Stimulated activated CD4-positive, alpha-beta T cell treated with anti-CD3 and anti-CD28 coated beads, Interleukin-1b, Interleukin-23, amount 100 ng/mL, for 1 hour (primary cell): ENCODE measurements at regions not wholly inside any gene's neighbourhood (a gene's known extent, or its start where the extent isn't known, plus 50 kb on each side); places are given as distances from the start of the nearest gene placed in this dataset.

ENCODE experiments used
- DNase-seq, 2 donors: peaks; one replicate each; pipeline ENCODE4 v3.0.0-alpha.2; 2020; ENCODE audit warnings: low read depth in 2 of 2

DNA sequence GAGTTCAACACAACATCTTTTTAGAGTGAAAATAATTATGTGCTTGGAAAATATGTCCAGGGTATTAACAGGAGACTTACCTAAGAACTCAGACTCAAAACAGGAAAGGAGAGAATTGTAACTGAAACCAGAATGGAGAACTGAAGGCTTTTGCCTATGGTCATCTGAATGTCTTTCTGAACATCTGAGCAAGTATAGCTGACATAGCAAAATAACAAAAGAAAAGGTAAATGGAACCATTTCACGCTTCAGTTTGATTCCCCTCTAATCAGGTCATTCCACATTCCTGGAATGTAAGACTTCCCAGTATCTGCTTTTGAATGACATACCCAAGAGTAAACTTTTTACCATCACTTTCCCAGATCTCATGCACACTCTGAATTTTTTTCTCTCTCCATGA lies 500.4 kb upstream of the HS3ST1 start:
- DNase-seq = no peak

DNA sequence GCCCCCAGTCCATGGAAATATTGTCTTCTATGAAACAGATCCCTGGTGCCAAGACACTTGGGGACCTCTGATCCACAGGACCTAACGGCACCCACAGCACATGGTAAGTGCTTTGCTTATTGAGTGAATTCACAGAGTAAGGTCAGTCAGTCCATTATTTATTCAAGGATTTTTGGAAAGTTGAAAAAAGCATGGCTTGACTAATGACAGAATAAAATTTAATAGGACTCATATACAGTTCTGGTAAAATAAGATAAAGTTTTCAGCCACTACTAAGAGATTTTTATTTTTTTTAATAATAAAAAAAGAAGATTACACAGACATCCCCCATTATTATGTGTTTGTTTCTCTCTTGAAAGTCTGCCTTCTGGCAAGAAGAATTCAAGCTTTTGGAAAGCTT lies 490.6 kb upstream of the HS3ST1 start:
- no peak for DNase-seq

DNA sequence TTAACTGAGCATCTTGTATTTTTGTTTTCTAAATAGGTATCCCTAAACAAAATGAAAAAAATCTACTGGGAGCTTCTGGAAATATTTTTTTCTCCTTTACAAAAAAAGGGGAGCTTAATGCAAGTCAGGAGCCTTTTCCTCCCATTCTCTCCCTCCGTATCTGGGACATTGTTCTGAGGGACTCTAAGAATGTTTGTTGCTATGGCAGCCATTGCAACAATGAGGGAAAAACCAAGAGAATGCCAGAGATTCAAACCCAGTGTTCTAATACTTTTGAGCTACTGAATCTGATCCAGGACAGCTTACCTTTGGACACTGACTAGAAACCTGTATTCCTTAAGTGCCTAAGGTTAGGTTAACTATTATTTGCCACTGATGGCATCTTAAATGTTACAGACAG lies 485.7 kb upstream of the HS3ST1 start:
- DNase-seq = no peak

DNA sequence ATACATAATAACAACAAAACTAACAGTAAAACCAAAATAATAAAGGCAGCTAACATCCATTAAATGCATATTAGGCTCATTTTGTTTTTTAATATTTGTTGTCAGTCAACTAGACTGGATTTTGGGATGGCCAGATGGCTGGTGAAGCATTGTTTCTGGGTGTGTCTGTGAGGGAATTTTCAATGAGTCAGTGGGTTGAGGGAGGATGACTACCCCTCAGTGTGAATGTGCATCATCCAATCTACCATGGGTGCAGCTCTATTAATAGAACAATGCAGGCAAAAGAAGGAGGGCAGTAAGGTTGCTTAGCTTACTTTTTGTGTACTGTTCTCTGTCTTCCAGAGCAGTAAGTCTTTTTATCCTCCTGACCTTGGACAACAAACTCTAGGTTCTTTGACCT lies 484.2 kb upstream of the HS3ST1 start:
- no peak for DNase-seq

- no peak for DNase-seq
Observed at GRCh38 chr4:11910812-11911211, 482.1 kb upstream of the HS3ST1 start.

DNA sequence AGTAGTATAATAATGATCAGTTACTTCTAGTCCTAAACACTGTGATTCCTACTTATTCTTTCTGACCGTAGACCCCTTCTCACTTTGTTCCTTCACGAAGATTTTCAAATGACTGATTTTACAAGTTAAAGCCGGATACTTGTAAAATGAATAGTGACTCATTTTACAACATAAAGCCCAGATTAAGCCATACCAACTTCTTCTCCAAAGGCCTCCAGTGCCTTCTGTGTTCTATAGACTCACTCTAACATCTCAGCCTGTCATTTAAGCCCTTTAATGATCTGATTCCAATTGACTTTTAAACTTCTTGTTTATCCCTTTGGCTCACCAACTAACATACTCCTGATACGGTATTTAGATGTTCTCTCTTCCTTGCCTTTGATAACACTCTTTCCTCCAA lies 480.0 kb upstream of the HS3ST1 start:
- DNase-seq = no peak

- no peak for DNase-seq
Observed at GRCh38 chr4:11908205-11908604, 479.5 kb upstream of the HS3ST1 start.

GRCh38 chr4:11904846-11905739 lies 476.4 kb upstream of the HS3ST1 start:
- no peak for DNase-seq

GRCh38 chr4:11904117-11904535 lies 475.4 kb upstream of the HS3ST1 start:
- DNase-seq = no peak

DNA sequence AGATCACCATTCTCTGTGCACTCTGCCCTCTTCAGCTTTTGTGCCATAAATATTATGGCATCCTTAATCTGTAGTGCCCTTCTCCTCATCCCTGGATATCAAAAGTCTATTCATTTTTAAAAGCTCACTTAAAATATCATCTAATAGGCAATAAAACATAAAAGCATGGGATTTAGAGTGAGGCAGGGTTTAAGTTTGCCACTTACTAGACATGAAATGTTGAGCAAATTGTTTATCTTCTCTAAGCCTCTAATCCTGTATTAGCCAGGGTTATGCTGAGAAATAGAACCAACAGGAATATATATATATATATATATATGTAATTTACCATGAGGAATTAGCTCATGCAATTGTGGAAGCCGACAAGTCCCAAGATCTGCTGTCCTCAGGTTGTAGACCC lies 472.4 kb upstream of the HS3ST1 start:
- DNase-seq = no peak

DNA sequence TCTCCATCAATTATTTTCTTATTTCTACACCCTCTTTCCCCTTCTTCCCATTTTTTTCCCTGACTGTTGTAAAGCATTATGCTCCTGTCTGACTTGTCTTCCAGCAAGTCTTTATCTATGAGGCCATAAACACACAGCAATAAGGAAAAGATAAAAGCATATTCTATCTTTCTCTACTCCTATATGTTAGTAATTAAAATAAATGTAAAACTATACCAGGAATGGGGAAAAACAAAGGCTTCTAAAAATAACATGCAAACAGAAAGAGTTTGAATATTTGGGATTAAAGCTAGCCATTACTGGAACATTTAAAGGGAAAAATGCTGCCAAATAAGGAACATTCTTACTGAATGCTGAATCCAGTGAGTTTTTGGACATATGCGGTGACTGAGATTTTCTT lies 471.7 kb upstream of the HS3ST1 start:
- DNase-seq = no peak

GRCh38 chr4:11898796-11899195 lies 470.1 kb upstream of the HS3ST1 start:
- no peak for DNase-seq

DNA sequence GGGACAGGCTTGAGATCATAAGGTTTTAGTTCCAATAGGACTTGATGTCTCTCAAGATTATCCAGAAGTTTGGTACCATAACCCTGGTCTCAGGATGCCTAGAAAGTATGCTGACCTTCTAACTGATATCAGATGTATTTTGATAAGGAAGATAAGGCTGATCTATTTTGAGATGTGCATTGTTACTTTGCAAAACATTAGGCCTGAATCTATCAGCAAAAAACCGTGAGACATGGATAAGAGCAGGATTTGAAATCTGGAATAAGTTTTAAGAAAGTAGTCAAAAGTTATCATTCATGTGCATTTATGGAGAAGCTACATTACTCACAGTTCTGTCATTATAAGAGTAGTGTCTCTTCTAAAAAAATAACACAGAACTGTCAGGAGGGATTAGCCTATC lies 467.1 kb upstream of the HS3ST1 start:
- DNase-seq = no peak

DNA sequence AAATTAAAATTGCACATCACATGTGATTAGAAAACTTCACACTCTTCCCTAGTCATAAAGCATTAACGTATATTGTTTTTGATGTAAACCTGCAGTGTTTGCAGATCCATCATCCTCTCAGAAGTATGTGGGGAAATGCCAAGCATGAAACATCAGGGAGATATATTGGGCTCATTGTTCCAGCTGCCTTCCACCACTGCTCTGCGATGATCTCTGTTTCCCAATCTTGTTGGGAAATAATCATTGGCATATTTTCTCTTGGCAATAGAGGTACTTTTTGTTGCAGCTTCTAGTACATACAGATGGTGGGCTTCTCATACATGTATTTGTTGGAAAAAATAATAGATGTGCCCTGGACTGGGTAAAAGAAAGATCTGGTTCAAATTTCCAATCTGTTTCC lies 466.3 kb upstream of the HS3ST1 start:
- DNase-seq = no peak

- DNase-seq = no peak
Observed at GRCh38 chr4:11894221-11894620, 465.5 kb upstream of the HS3ST1 start.

DNA sequence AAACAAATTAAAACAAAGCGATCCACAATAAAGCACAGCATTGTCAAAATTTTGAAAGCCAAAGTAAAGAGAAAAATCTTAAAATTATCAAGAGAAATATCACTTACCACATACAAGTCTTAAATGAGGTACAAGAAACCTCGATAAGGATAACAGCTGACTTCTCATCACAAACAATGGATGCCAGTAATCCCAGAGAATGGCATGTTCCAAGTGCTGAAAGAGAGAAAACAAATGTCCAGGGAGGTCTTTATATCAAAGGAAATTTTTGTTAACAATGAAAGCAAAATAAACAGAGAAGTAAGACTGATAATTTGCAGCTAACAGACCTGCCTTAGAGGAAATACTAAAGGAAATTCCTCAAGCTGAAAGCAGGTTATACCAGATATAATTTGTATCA lies 460.4 kb upstream of the HS3ST1 start:
- no peak for DNase-seq

DNA sequence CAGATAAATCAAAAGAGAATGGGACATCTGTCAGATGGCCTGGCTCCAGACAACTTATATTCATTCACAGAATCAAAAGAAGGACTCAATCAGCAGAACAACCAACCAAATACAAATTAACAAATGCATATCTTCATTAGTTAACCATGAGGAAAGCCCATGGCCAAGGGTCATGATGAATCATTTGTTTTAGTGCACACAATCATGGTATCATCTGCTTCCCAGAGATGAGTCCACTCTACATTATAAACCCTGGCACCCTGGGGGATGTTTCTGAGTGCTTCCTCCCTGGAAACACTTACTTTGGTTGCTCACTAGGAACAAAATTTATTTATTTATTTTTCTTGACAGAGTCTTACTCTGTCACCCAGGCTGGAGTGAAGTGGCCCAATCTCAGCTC lies 453.3 kb upstream of the HS3ST1 start:
- no peak for DNase-seq

- DNase-seq = no peak
Observed at GRCh38 chr4:11881364-11881763, 452.7 kb upstream of the HS3ST1 start.

DNA sequence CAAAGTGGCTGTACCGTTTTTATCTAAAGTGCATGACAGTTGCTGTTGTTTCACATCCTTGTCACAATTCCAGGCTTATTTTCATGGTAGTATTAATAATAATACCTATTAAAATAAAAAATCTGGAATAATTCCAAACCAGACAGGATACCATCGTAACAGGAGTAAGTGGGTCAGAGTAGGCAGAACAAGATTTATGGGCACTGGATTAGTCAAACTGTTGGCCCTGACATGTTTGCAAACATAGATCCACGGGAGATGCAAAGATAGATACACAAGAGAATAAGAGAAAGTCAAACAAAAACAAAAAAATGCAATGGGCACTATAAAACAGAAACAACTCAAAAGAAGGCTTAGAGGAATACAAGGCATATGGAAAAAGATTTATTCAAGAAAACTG lies 449.5 kb upstream of the HS3ST1 start:
- DNase-seq = no peak

GRCh38 chr4:11876104-11876503 lies 447.4 kb upstream of the HS3ST1 start:
- DNase-seq = no peak

- no peak for DNase-seq
Observed at GRCh38 chr4:11869191-11869870, 440.6 kb upstream of the HS3ST1 start.

- DNase-seq = no peak
Observed at GRCh38 chr4:11866391-11866790, 437.7 kb upstream of the HS3ST1 start.

DNA sequence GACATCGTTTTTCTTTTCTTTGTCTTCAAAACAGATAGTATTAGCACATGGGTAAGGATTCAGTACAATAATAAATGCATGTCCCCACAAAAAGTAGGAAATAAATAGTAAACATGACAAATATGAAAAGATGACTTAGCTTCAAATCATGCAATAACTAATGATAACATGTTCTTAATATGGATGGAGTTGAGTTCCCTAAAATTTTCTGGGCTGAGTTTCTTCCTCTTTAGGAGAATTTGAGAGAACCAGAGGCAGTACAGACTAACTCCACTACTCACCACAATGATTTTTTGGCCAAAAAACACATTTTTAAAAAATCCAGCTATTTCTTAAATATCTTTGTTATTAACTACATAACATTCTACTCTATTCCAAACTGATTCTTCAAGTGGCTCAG lies 432.3 kb upstream of the HS3ST1 start:
- no peak for DNase-seq
